Renal cortex interstitium (tissue), 11 donors: ENCODE measurements at regions not wholly inside any gene's neighbourhood (a gene's known extent, or its start where the extent isn't known, plus 50 kb on each side); places are given as distances from the start of the nearest gene placed in this dataset.
"Not testable (repeated sequence)": the region's sequence is repeated elsewhere in the genome, so short reads cannot be mapped to it uniquely, and the experiment has no call there.

Experiments
- DNase-seq, 11 donors: peaks; one replicate each; pipeline ENCODE4 v3.0.0-alpha.2; 2013; ENCODE audit warnings: low read depth in 9 of 11, low spot score in 4 of 11; ENCODE audit errors: extremely low read depth in 1 of 11

DNA sequence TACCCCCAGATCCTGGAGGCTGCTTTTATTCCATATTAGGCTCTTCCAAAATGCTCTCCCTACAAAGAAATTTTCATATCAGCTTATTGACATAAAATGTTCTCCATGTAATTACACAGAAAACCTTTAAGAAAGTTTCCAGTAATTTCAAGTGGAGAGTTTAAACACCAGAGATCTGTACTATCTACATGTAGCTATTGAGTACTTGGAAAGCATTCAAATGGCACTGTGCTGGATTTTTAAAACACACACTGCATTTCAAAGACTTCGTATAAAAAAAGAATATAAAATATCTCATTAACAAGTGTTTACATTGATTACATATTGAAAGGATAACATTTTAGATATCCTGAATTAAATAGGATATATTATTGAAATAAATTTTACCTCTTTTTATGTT lies 182.4 kb upstream of the ZNF521 start:
- no peak for DNase-seq

DNA sequence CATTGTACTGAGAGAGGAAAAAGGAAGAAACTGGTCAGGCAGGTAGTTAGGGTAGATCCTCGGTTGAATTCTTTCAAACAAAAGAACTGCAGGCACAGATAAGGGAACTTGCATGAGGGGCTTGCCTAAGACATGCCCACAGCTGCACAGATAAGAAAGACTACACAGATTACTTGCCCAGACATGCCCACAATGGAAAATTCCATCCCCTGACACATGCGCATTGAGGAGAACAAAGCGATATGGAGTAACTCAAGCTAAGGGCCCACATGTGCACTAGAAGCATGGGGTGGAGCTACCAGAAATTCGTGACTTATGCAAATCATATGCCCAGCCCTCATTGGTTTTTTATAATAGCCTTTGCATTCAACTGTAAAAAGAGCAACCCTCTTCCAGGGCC lies 181.3 kb upstream of the ZNF521 start:
- DNase-seq: no peak

- DNase-seq: no peak
Measured at GRCh38 chr18:25531207-25531606, 179.2 kb upstream of the ZNF521 start.

- not testable (repeated sequence) for DNase-seq
Measured at GRCh38 chr18:25525789-25526188, 173.8 kb upstream of the ZNF521 start.

DNA sequence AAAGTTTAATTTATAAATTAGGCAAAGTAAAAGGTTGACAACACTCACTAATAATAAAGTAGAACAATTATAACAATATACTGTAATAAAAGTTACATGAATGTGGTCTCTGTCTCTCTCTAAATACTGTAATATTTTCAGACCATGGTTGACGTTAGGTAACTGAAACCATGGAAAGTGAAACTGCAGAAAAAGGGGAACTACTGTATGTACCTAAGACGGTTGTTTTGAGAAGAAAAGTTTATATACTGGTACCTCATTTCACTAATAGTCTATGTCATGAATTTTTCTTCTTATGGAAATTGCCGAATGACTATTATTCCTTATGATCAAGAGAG lies 166.7 kb upstream of the ZNF521 start:
- DNase-seq: no peak

- DNase-seq: peak in 1 of 11 donors; percentile 9
Measured at GRCh38 chr18:25517881-25518715, 166.1 kb upstream of the ZNF521 start.

GRCh38 chr18:25516747-25517498 lies 165.0 kb upstream of the ZNF521 start:
- no peak for DNase-seq

GRCh38 chr18:25516121-25516520 lies 164.2 kb upstream of the ZNF521 start:
- no peak for DNase-seq

DNA sequence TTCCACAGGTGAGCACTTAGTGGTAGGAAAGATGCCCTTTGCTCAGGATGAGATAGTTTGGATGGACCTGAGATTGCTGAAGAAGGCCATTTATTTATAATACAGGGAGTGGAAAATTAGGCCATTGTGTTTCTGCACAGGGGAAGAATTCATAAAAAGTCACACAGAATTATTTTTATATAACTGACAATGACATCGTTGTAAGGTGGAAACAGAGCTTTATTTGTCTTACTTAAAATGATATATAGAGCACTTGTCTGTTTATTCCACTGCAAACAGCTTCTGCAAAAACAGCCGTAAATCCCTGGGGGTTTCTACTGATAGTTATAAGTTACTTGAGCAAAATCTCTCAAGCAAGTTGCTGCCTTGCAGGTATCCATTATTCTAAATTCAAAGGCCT lies 158.1 kb upstream of the ZNF521 start:
- no peak for DNase-seq

DNA sequence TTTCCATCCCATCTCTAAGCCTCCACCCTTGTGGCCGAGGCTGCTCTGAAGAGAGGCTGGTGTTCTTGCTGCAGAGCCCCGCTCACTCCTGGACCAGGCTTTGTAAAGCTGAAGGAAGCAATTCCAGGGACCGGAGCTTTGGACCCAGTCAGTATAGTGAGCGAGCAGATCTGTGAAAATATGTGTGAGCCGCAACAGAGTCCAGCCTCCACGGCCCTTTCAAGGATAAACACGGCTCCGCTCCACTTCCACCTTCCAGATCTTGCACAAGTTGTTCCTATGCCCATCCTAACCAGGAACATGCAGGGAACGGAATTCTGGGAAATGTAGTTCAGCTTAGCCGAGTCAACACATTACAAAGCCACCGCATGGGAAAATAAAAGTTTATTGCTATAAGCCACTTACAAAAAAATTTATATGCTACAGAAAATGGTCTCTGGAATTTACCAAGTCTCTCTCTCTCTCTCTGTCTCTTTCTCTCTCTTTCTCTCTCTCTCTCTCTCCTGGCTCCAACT lies 151.7 kb upstream of the ZNF521 start:
- DNase-seq: peak; percentile 42 to 84 (median 60)

- DNase-seq: no peak
Measured at GRCh38 chr18:25497151-25497794, 145.3 kb upstream of the ZNF521 start.

DNA sequence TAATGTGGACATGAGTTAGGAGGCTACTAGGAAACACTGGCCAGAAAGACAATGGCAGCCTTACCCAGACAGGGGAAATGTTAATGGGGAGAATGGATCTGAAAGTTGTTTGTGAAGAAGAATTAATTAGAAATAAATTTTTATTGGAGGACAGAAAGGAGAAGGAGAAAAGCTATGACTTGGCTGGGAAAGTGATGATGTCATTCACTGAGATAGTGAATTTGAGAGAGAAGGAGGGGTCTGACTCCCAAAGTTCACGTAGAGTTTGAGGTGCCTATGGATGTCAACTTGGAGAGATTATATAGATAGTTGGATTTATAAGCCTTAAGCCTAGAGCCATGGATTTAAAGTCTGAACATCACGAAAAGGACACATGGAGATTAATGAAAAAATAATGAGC lies 144.6 kb upstream of the ZNF521 start:
- no peak for DNase-seq

DNA sequence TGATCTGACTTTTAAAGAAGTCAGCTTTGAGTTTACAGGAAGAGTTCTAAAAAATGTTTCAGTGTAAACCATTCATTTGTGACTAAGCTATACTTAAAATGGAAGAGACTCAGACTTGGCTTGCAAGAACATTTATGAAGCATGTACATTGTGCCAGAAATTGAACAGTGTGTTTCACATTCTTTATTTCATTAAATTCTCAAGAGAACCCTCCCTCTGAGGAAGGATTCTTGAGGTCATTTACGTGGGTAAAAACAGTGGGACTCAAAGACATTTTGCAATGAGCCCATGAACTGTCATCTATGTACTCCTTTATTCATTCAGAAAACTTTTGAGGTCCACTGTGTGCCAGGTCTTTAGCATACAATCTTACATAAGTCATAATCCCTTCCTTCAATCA lies 143.6 kb upstream of the ZNF521 start:
- no peak for DNase-seq

DNA sequence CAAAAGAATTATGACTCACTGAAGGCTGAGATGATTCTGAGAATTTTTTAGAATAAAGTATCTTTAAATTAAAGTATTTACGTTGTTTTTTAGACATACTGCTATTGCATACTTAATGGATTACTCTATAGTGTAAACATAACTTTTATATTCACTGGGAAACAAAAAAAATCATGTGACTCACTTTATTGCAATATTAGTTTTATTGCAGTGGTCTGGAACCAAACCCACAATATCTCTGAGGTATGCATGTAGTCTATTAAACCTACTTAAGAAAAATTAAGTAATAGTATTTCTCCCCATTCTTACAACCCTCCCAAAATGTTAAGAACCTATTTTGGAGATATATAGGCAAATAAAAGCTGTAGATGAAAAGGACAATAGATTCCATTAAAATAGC lies 142.9 kb upstream of the ZNF521 start:
- no peak for DNase-seq

DNA sequence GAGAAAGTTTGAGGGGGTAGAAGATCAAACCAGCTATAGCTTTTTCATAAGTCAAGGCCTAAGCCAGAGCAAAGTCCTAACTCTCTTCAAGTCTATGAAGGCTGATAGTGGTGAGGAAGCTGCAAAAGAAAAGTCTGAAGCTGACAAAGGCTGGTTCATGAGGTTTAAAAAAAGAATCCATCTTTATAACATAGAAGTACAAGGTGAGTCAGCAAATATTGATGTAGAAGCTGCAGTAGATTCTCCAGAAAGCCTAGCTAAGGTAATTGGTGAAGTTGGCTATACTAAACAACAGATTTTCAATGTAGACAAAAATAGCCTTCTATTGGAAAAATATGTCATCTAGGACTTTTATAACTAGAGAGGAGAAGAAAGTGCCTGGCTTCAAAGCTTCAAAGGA lies 141.4 kb upstream of the ZNF521 start:
- no peak for DNase-seq

- no peak for DNase-seq
Measured at GRCh38 chr18:25490316-25490715, 138.3 kb upstream of the ZNF521 start.

- no peak for DNase-seq
Measured at GRCh38 chr18:25473008-25473407, 121.0 kb upstream of the ZNF521 start.

- not testable (repeated sequence) for DNase-seq
Measured at GRCh38 chr18:25470756-25471524, 119.0 kb upstream of the ZNF521 start.

DNA sequence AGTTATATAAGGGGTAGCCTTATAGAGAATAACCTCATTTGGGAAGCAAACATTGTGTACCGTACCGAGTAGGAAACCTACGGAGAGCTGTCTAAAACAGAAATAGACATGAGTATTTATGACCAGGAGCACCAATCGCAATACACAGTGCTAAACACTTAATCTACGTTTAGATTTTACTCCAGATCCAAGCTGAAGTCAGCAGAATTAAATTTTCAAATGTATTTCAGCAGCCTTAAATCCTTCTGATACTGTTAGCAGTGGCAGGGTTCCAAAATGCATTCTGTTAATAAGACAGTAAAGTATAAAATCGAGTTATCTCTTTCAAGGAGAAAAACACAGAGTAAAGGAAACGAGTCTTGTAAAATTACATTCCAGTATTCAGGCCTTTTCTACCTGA lies 118.1 kb upstream of the ZNF521 start:
- DNase-seq: no peak
